ENCODE measurements at regions not wholly inside any gene's neighbourhood (a gene's known extent, or its start where the extent isn't known, plus 50 kb on each side); places are given as distances from the start of the nearest gene placed in this dataset.
"Not testable (repeated sequence)": the region's sequence is repeated elsewhere in the genome, so short reads cannot be mapped to it uniquely, and the experiment has no call there.

DNA sequence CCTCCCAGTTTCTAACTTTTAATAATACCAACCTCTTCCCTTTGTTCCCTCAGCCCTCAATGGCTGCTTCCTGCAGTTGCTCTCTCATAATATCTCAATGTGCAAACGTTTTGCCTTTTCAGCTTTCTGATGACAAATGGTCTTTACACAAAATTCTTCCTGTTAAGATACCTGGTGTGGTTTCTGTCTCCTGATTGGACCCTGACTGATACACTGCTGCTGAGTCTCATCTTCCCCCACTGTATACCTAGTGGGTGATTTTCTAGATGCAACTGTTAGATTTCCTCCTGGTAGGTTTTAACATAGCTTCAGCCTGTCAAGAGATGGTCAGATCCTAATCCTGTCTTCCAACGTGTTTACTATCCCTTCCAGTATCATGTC, 147.9 kb upstream of the TOP1 start:
- no peak overlapping the region for H3K27ac ChIP-seq (ENCODE audit: low read depth, low read length)

DNA sequence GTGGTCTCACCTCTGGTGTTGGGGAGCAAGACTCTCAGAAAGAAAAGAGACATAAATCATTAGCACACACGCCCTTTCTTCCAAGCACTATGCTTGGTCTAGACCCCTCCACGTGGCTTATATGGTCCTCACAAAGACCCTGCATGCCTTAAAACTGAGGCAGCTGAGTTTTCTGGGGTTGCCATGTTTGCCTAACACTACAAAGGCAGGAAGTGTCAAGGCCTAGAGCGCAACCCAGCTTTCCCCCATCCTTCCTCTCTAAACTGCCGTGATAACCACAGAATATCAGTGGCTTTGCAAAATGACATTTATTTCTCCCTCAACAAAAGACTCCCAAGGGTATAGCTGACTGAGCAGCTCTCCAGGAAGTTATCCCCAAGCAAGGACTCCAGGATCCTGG, 146.5 kb upstream of the TOP1 start:
- Histone ChIP-seq H4K8ac (ENCODE audit: low read depth, low read length) (no peak overlapping the region), H3K23ac (ENCODE audit: low read length) (no peak overlapping the region), H3K4ac (ENCODE audit: low read depth, low read length) (no peak overlapping the region), H3K4me1 (ENCODE audit: control insufficient read depth, low read depth, low read length) (no peaks in the 10 kb centered on the region), H3K9ac (ENCODE audit: low read length) (no peak overlapping the region), H3K56ac (ENCODE audit: low read length) (no peak overlapping the region), H3K18ac (ENCODE audit: low read length) (no peak overlapping the region), H2AK5ac (ENCODE audit: low read length) (no peak overlapping the region), H3K4me3 (ENCODE audit: low read length) (no peak overlapping the region), H2BK5ac (ENCODE audit: low read length) (no peak overlapping the region), H4K5ac (ENCODE audit: low read length) (no peak overlapping the region), H3K27ac (ENCODE audit: low read depth, low read length) (no peak overlapping the region), H3K27me3 (ENCODE audit: insufficient read depth, low read length, poor library complexity) (no peaks in the 10 kb centered on the region), H2BK120ac (ENCODE audit: low read depth, low read length) (no peak overlapping the region), H3K36me3 (ENCODE audit: control insufficient read depth, insufficient read depth, low read length) (no peaks in the 10 kb centered on the region), H3K79me1 (ENCODE audit: low read length) (no peaks in the 10 kb centered on the region), H3K4me2 (ENCODE audit: low read length) (no peak overlapping the region), H3K79me2 (ENCODE audit: control insufficient read depth, insufficient read depth, low read length) (no peaks in the 10 kb centered on the region), H2BK15ac (replicated peaks; ENCODE audit: low read depth) (no peak overlapping the region)
- no peak for DNase-seq
- WGBS (ENCODE audit: extremely low coverage, insufficient coverage, low lambda C conversion rate), result no CpG with 5 or more reads among the region's 4 CpGs

More for the DNA sequence above, 147.9 kb upstream of the TOP1 start:
- Histone ChIP-seq H3K18ac (ENCODE audit: low read length) (no peak overlapping the region), H3K4ac (ENCODE audit: low read depth, low read length) (no peak overlapping the region), H3K79me2 (ENCODE audit: control insufficient read depth, insufficient read depth, low read length) (no peaks in the 10 kb centered on the region), H3K79me1 (ENCODE audit: low read length) (no peaks in the 10 kb centered on the region), H2BK5ac (ENCODE audit: low read length) (no peak overlapping the region), H3K4me3 (ENCODE audit: low read length) (no peak overlapping the region), H2AK5ac (ENCODE audit: low read length) (no peak overlapping the region), H4K8ac (ENCODE audit: low read depth, low read length) (no peak overlapping the region), H3K23ac (ENCODE audit: low read length) (no peak overlapping the region), H2BK15ac (replicated peaks; ENCODE audit: low read depth) (no peak overlapping the region), H3K36me3 (ENCODE audit: control insufficient read depth, insufficient read depth, low read length) (no peaks in the 10 kb centered on the region), H4K5ac (ENCODE audit: low read length) (no peak overlapping the region), H3K27me3 (ENCODE audit: insufficient read depth, low read length, poor library complexity) (no peaks in the 10 kb centered on the region), H3K4me2 (ENCODE audit: low read length) (no peak overlapping the region), H3K9ac (ENCODE audit: low read length) (no peak overlapping the region), H3K56ac (ENCODE audit: low read length) (no peak overlapping the region), H2BK120ac (ENCODE audit: low read depth, low read length) (no peak overlapping the region), H3K4me1 (ENCODE audit: control insufficient read depth, low read depth, low read length) (no peaks in the 10 kb centered on the region)
- WGBS (ENCODE audit: extremely low coverage, insufficient coverage, low lambda C conversion rate), result no CpG with 5 or more reads among the region's 2 CpGs
- DNase-seq, result no peak

DNA sequence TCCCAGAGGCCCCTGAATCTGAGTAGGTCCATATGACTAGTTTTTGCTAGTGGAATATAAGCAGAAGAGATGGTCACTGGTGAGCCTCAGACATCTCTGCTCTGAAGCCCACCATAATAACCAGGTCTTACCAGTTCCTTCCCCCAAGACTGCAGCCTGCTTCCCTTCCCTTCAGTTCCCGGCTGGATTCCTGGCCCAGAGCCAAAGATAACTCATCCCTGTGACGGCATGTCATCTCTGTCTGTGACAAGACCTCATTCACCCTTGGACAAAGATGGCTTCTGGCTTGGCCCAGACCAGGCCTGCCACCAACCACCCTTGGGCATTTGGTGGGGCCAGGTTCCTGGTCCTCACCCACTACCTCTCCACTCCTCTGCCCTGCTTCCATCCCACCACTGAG, 145.5 kb upstream of the TOP1 start:
- H3K36me3 ChIP-seq (ENCODE audit: control insufficient read depth, insufficient read depth, low read length), result no peaks in the 10 kb centered on the region
- no peak overlapping the region for H4K5ac ChIP-seq (ENCODE audit: low read length)
- no peak overlapping the region for H2BK5ac ChIP-seq (ENCODE audit: low read length)
- H3K79me1 ChIP-seq (ENCODE audit: low read length), result no peaks in the 10 kb centered on the region
- no peaks in the 10 kb centered on the region for H3K27me3 ChIP-seq (ENCODE audit: insufficient read depth, low read length, poor library complexity)
- no peak overlapping the region for H3K4me3 ChIP-seq (ENCODE audit: low read length)
- no peak overlapping the region for H3K27ac ChIP-seq (ENCODE audit: low read depth, low read length)
- no peak overlapping the region for H3K9ac ChIP-seq (ENCODE audit: low read length)
- DNase-seq, result no peak
- H3K4me2 ChIP-seq (ENCODE audit: low read length), result no peak overlapping the region
- no peak overlapping the region for H3K23ac ChIP-seq (ENCODE audit: low read length)
- H2BK120ac ChIP-seq (ENCODE audit: low read depth, low read length), result no peak overlapping the region
- H3K79me2 ChIP-seq (ENCODE audit: control insufficient read depth, insufficient read depth, low read length), result no peaks in the 10 kb centered on the region
- WGBS (ENCODE audit: extremely low coverage, insufficient coverage, low lambda C conversion rate), result no CpG with 5 or more reads among the region's 2 CpGs
- H3K4ac ChIP-seq (ENCODE audit: low read depth, low read length), result no peak overlapping the region
- H3K18ac ChIP-seq (ENCODE audit: low read length), result no peak overlapping the region
- H3K56ac ChIP-seq (ENCODE audit: low read length), result no peak overlapping the region
- no peaks in the 10 kb centered on the region for H3K4me1 ChIP-seq (ENCODE audit: control insufficient read depth, low read depth, low read length)
- no peak overlapping the region for H2AK5ac ChIP-seq (ENCODE audit: low read length)
- no peak overlapping the region for H2BK15ac ChIP-seq (replicated peaks; ENCODE audit: low read depth)
- no peak overlapping the region for H4K8ac ChIP-seq (ENCODE audit: low read depth, low read length)

DNA sequence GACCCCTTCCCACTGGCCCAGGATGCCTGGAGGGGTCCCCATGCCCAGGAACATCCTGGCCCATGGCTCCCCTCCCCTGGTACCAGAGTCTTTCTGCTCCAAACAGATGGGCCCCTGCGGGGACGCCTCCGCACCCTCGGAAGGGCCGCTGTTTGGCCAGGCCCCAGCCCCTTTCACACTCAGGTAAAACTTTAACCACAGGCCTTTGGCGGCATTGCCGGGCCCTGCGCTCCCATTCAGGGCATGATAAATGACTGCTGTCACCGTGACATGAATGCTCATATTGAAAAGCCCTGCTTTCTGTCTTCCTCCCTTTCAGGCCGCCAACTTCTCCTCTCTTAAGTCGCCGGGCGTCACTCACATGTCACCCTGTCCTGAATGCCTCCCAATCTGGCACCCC, 141.5 kb upstream of the TOP1 start:
- Histone ChIP-seq H3K9ac (ENCODE audit: low read length) (no peak overlapping the region), H3K4me1 (ENCODE audit: control insufficient read depth, low read depth, low read length) (no peaks in the 10 kb centered on the region), H3K27ac (ENCODE audit: low read depth, low read length) (no peak overlapping the region), H4K8ac (ENCODE audit: low read depth, low read length) (no peak overlapping the region), H2AK5ac (ENCODE audit: low read length) (no peak overlapping the region), H3K79me1 (ENCODE audit: low read length) (no peaks in the 10 kb centered on the region), H3K23ac (ENCODE audit: low read length) (no peak overlapping the region), H3K79me2 (ENCODE audit: control insufficient read depth, insufficient read depth, low read length) (no peaks in the 10 kb centered on the region), H3K36me3 (ENCODE audit: control insufficient read depth, insufficient read depth, low read length) (no peaks in the 10 kb centered on the region), H3K4me2 (ENCODE audit: low read length) (no peak overlapping the region), H2BK120ac (ENCODE audit: low read depth, low read length) (no peak overlapping the region), H3K56ac (ENCODE audit: low read length) (no peak overlapping the region), H2BK5ac (ENCODE audit: low read length) (no peak overlapping the region), H3K18ac (ENCODE audit: low read length) (no peak overlapping the region), H4K5ac (ENCODE audit: low read length) (no peak overlapping the region), H2BK15ac (replicated peaks; ENCODE audit: low read depth) (no peak overlapping the region), H3K4ac (ENCODE audit: low read depth, low read length) (no peak overlapping the region), H3K4me3 (ENCODE audit: low read length) (no peak overlapping the region), H3K27me3 (ENCODE audit: insufficient read depth, low read length, poor library complexity) (no peaks in the 10 kb centered on the region)
- no CpG with 5 or more reads among the region's 13 CpGs for WGBS (ENCODE audit: extremely low coverage, insufficient coverage, low lambda C conversion rate)
- no peak for DNase-seq

DNA sequence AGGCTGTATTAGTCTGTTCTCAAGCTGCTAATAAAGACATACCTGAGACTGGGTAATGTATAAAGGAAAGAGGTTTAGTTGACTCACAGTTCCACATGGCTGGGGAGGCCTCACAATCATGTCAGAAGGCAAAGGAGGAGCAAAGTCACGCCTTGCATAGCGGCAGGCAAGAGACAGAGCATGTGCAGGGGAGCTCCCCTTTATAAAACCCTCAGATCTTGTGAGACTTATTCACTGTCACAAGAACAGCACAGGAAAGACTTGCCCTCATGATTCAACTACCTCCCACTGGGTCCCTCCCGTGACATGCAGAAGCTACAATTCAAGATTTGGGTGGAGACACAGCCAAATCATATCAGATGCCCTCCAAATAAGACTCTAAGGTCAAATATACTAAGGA, 139.4 kb upstream of the TOP1 start:
- H3K18ac ChIP-seq (ENCODE audit: low read length); H3K9ac ChIP-seq (ENCODE audit: low read length); H2BK5ac ChIP-seq (ENCODE audit: low read length); DNase-seq; H3K36me3 ChIP-seq (ENCODE audit: control insufficient read depth, insufficient read depth, low read length); H3K4me3 ChIP-seq (ENCODE audit: low read length); H3K56ac ChIP-seq (ENCODE audit: low read length); H3K4me1 ChIP-seq (ENCODE audit: control insufficient read depth, low read depth, low read length); H2BK15ac ChIP-seq (replicated peaks; ENCODE audit: low read depth); H3K23ac ChIP-seq (ENCODE audit: low read length); H3K27me3 ChIP-seq (ENCODE audit: insufficient read depth, low read length, poor library complexity); H2BK120ac ChIP-seq (ENCODE audit: low read depth, low read length); H4K8ac ChIP-seq (ENCODE audit: low read depth, low read length); H3K4me2 ChIP-seq (ENCODE audit: low read length); H2AK5ac ChIP-seq (ENCODE audit: low read length); H3K79me1 ChIP-seq (ENCODE audit: low read length); H3K79me2 ChIP-seq (ENCODE audit: control insufficient read depth, insufficient read depth, low read length); H3K4ac ChIP-seq (ENCODE audit: low read depth, low read length); H3K27ac ChIP-seq (ENCODE audit: low read depth, low read length); H4K5ac ChIP-seq (ENCODE audit: low read length): not testable (repeated sequence)
- no CpG with 5 or more reads among the region's 3 CpGs for WGBS (ENCODE audit: extremely low coverage, insufficient coverage, low lambda C conversion rate)

DNA sequence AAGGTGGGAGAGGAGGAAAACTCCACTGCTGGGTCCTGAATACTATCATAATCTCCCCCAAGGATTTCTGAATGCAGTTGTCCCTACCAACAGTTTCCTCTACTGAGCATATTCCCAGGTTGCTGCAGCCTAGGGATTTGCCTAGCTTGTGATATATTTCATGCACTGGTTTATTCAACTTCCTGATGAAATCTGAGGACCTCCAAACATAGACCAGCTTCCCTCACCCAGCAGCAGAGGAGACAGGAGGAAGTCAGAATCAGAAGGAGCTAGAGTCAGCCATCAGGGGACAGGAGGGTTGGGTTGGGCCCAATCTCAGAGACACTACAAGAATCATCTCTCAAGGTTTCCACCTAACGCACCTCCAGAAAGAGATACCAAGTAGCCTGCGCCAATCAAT, 138.4 kb upstream of the TOP1 start:
- no peak for DNase-seq
- Histone ChIP-seq H3K18ac (ENCODE audit: low read length) (no peak overlapping the region), H3K79me1 (ENCODE audit: low read length) (no peaks in the 10 kb centered on the region), H3K4ac (ENCODE audit: low read depth, low read length) (no peak overlapping the region), H3K27ac (ENCODE audit: low read depth, low read length) (no peak overlapping the region), H3K36me3 (ENCODE audit: control insufficient read depth, insufficient read depth, low read length) (no peaks in the 10 kb centered on the region), H3K4me2 (ENCODE audit: low read length) (no peak overlapping the region), H4K8ac (ENCODE audit: low read depth, low read length) (no peak overlapping the region), H3K9ac (ENCODE audit: low read length) (no peak overlapping the region), H2BK5ac (ENCODE audit: low read length) (no peak overlapping the region), H2BK15ac (replicated peaks; ENCODE audit: low read depth) (no peak overlapping the region), H2AK5ac (ENCODE audit: low read length) (no peak overlapping the region), H3K4me3 (ENCODE audit: low read length) (no peak overlapping the region), H3K23ac (ENCODE audit: low read length) (no peak overlapping the region), H4K5ac (ENCODE audit: low read length) (no peak overlapping the region), H3K56ac (ENCODE audit: low read length) (no peak overlapping the region), H2BK120ac (ENCODE audit: low read depth, low read length) (no peak overlapping the region), H3K79me2 (ENCODE audit: control insufficient read depth, insufficient read depth, low read length) (no peaks in the 10 kb centered on the region), H3K27me3 (ENCODE audit: insufficient read depth, low read length, poor library complexity) (no peaks in the 10 kb centered on the region), H3K4me1 (ENCODE audit: control insufficient read depth, low read depth, low read length) (no peaks in the 10 kb centered on the region)
- WGBS (ENCODE audit: extremely low coverage, insufficient coverage, low lambda C conversion rate), result no CpG with 5 or more reads among the region's 2 CpGs

All from mesendoderm (in vitro differentiated cells).